Karpas-422 (cell line): ENCODE measurements at regions not wholly inside any gene's neighbourhood (a gene's known extent, or its start where the extent isn't known, plus 50 kb on each side); places are given as distances from the start of the nearest gene placed in this dataset.

Experiments used
- DNase-seq: peaks from one replicate; pipeline ENCODE4 v3.0.0-alpha.2; 2015
- H2AFZ ChIP-seq: fragments of 200-600 bp; sonication (generic); 2 replicates; pipeline ENCODE4 v1.6.1; 2014; ENCODE audit warnings: antibody characterized with exemption, low read length, mixed read lengths
- H3K27ac ChIP-seq: fragments of 200-600 bp; sonication (generic); 2 replicates; pipeline ENCODE4 v1.5.1; 2014; ENCODE audit warnings: mild to moderate bottlenecking, low read length, moderate library complexity
- H3K27me3 ChIP-seq: fragments of 200-600 bp; sonication (generic); 2 replicates; pipeline ENCODE4 v1.6.1; 2014; ENCODE audit warnings: low read length, mixed read lengths
- H3K36me3 ChIP-seq: fragments of 200-600 bp; sonication (generic); 2 replicates; pipeline ENCODE4 v1.6.1; 2014; ENCODE audit warnings: low read length, mixed read lengths; ENCODE audit not compliant: insufficient read depth
- H3K4me1 ChIP-seq: fragments of 200-600 bp; sonication (generic); 2 replicates; pipeline ENCODE4 v1.6.1; 2014; ENCODE audit warnings: mild to moderate bottlenecking, low read length, mixed read lengths
- H3K4me2 ChIP-seq: fragments of 200-600 bp; sonication (generic); 2 replicates; pipeline ENCODE4 v1.6.1; 2014; ENCODE audit warnings: low read length, low read depth, mild to moderate bottlenecking; ENCODE audit not compliant: poor library complexity, severe bottlenecking
- H3K4me3 ChIP-seq: fragments of 200-600 bp; sonication (generic); 2 replicates; pipeline ENCODE4 v1.5.1; 2014; ENCODE audit warnings: mild to moderate bottlenecking, antibody characterized with exemption, low read length, mixed read lengths
- H3K79me2 ChIP-seq: fragments of 200-600 bp; sonication (generic); 2 replicates; pipeline ENCODE4 v1.6.1; 2014; ENCODE audit warnings: mild to moderate bottlenecking, low read length, mixed read lengths
- H3K9ac ChIP-seq: fragments of 200-600 bp; sonication (generic); 2 replicates; pipeline ENCODE4 v1.6.0; 2014; ENCODE audit warnings: low read length
- H3K9me2 ChIP-seq: fragments of 200-600 bp; sonication (generic), shearing (Covaris generic); replicated peaks from 2 replicates; pipeline ENCODE4 v1.6.0; 2014; ENCODE audit warnings: mild to moderate bottlenecking, low read length, moderate library complexity; ENCODE audit not compliant: insufficient read depth
- H3K9me3 ChIP-seq: fragments of 300-700, 200-600 bp; sonication (generic); 2 replicates; pipeline ENCODE4 v1.6.1; 2014; ENCODE audit warnings: low read length, mixed read lengths
- H4K20me1 ChIP-seq: fragments of 200-600 bp; sonication (generic); 2 replicates; pipeline ENCODE4 v1.6.1; 2014; ENCODE audit warnings: mild to moderate bottlenecking, antibody characterized with exemption, low read length, low read depth; ENCODE audit not compliant: insufficient read depth

- no peak overlapping the region for H3K4me3 ChIP-seq
- H3K4me1 ChIP-seq: no peaks in the 10 kb centered on the region
- H3K4me2 ChIP-seq: no peak overlapping the region
- no peak overlapping the region for H3K27ac ChIP-seq
- H2AFZ ChIP-seq: no peak overlapping the region
- H3K79me2 ChIP-seq: no peaks in the 10 kb centered on the region
- H3K27me3 ChIP-seq: no peaks in the 10 kb centered on the region
- H3K9me3 ChIP-seq: peaks cover 11% of the 10 kb centered on the region
- H4K20me1 ChIP-seq: no peaks in the 10 kb centered on the region
- H3K9ac ChIP-seq: no peak overlapping the region
- no peaks in the 10 kb centered on the region for H3K9me2 ChIP-seq
- H3K36me3 ChIP-seq: no peaks in the 10 kb centered on the region
- DNase-seq: no peak
These were observed 255.9 kb upstream of the DEFB112 start for GRCh38 chr6:50305660-50306059.

GRCh38 chr6:50318536-50318935 is 268.8 kb upstream of the DEFB112 start:
- Histone ChIP-seq H4K20me1 (no peaks in the 10 kb centered on the region), H3K27me3 (no peaks in the 10 kb centered on the region), H3K27ac (no peak overlapping the region), H3K4me2 (no peak overlapping the region), H2AFZ (no peak overlapping the region), H3K36me3 (no peaks in the 10 kb centered on the region), H3K9me3 (peaks cover 17% of the 10 kb centered on the region; the same call in 1 of the 2 replicates), H3K9ac (no peak overlapping the region), H3K4me1 (no peaks in the 10 kb centered on the region), H3K9me2 (no peaks in the 10 kb centered on the region), H3K79me2 (no peaks in the 10 kb centered on the region), H3K4me3 (no peak overlapping the region)
- no peak for DNase-seq

- no peak overlapping the region for H2AFZ ChIP-seq
- H3K9me3 ChIP-seq: peaks cover 15% of the 10 kb centered on the region
- no peak for DNase-seq
- H3K9me2 ChIP-seq: no peaks in the 10 kb centered on the region
- H3K27me3 ChIP-seq: no peaks in the 10 kb centered on the region
- H3K27ac ChIP-seq: no peak overlapping the region
- H3K4me1 ChIP-seq: no peaks in the 10 kb centered on the region
- no peaks in the 10 kb centered on the region for H3K36me3 ChIP-seq
- H3K4me3 ChIP-seq: no peak overlapping the region
- H3K4me2 ChIP-seq: no peak overlapping the region
- no peaks in the 10 kb centered on the region for H4K20me1 ChIP-seq
- no peak overlapping the region for H3K9ac ChIP-seq
- no peaks in the 10 kb centered on the region for H3K79me2 ChIP-seq
These were observed 280.6 kb upstream of the DEFB112 start for GRCh38 chr6:50330347-50330746.

DNA sequence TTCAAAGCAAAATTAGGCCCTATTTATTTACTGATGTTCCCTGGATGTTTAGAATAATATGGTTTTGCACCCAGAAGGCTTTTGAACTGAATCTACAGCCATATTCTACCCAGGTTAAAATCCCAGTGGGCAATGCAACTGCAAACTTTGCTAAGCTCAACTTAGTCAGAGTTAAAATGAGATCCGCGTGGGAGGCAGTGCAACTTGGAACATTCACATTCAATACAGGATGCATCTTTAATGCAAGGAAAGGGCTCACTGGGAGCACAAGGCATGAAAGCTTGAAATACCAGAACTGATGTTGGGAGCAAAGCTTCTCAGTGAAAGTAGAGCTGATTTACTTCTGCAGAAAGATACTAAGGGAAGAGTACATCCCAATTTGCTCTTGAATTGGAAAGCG is 281.2 kb upstream of the DEFB112 start:
- H3K4me3 ChIP-seq: no peak overlapping the region
- H3K27ac ChIP-seq: no peak overlapping the region
- no peak for DNase-seq
- no peaks in the 10 kb centered on the region for H4K20me1 ChIP-seq
- H3K36me3 ChIP-seq: no peaks in the 10 kb centered on the region
- H3K9me3 ChIP-seq: peaks cover 15% of the 10 kb centered on the region
- no peaks in the 10 kb centered on the region for H3K79me2 ChIP-seq
- H2AFZ ChIP-seq: no peak overlapping the region
- H3K27me3 ChIP-seq: no peaks in the 10 kb centered on the region
- H3K4me2 ChIP-seq: no peak overlapping the region
- no peak overlapping the region for H3K9ac ChIP-seq
- H3K9me2 ChIP-seq: no peaks in the 10 kb centered on the region
- no peaks in the 10 kb centered on the region for H3K4me1 ChIP-seq

GRCh38 chr6:50333696-50334095 is 284.0 kb upstream of the DEFB112 start:
- peaks cover 14% of the 10 kb centered on the region; the same call in 1 of the 2 replicates for H3K9me3 ChIP-seq
- no peaks in the 10 kb centered on the region for H3K36me3 ChIP-seq
- no peaks in the 10 kb centered on the region for H3K79me2 ChIP-seq
- no peak overlapping the region for H2AFZ ChIP-seq
- no peaks in the 10 kb centered on the region for H3K9me2 ChIP-seq
- H3K4me2 ChIP-seq: no peak overlapping the region
- H3K9ac ChIP-seq: no peak overlapping the region
- no peak overlapping the region for H3K27ac ChIP-seq
- no peaks in the 10 kb centered on the region for H3K27me3 ChIP-seq
- H3K4me1 ChIP-seq: no peaks in the 10 kb centered on the region
- no peak overlapping the region for H3K4me3 ChIP-seq
- H4K20me1 ChIP-seq: no peaks in the 10 kb centered on the region
- DNase-seq: no peak

- H3K9me2 ChIP-seq: no peaks in the 10 kb centered on the region
- H4K20me1 ChIP-seq: no peaks in the 10 kb centered on the region
- no peak for DNase-seq
- H2AFZ ChIP-seq: no peak overlapping the region
- no peak overlapping the region for H3K27ac ChIP-seq
- H3K4me2 ChIP-seq: no peak overlapping the region
- H3K79me2 ChIP-seq: no peaks in the 10 kb centered on the region
- H3K9ac ChIP-seq: no peak overlapping the region
- no peaks in the 10 kb centered on the region for H3K4me1 ChIP-seq
- H3K9me3 ChIP-seq: peaks cover 22% of the 10 kb centered on the region
- no peak overlapping the region for H3K4me3 ChIP-seq
- no peaks in the 10 kb centered on the region for H3K36me3 ChIP-seq
- no peaks in the 10 kb centered on the region for H3K27me3 ChIP-seq
These were observed 287.9 kb upstream of the DEFB112 start for GRCh38 chr6:50337532-50338122.

DNA sequence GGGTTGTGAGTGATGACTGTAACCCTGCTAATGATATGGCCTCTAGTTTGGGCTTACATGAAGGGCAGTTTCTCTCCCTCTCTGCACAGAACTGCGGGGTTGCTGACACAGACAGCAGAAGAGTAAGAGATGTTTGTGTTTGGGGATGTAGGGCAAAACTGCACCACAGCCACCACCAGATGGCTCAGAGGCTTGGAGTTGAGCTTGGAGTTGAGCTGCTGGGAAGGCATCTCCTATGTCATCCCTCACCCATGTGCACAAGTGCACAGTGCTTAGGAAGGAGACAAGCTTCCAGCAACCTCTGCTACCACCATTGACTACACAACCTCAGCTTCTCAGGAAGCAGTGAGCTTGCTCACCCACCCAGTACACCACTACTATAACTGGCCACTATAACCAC is 303.9 kb upstream of the DEFB112 start:
- no peak for DNase-seq
- Histone ChIP-seq H3K9ac (no peak overlapping the region), H3K36me3 (no peaks in the 10 kb centered on the region), H3K9me3 (peaks cover 16% of the 10 kb centered on the region), H2AFZ (no peak overlapping the region), H4K20me1 (no peaks in the 10 kb centered on the region), H3K4me2 (no peak overlapping the region), H3K9me2 (no peaks in the 10 kb centered on the region), H3K4me1 (no peaks in the 10 kb centered on the region), H3K27me3 (no peaks in the 10 kb centered on the region), H3K4me3 (no peak overlapping the region), H3K79me2 (no peaks in the 10 kb centered on the region), H3K27ac (no peak overlapping the region)

DNA sequence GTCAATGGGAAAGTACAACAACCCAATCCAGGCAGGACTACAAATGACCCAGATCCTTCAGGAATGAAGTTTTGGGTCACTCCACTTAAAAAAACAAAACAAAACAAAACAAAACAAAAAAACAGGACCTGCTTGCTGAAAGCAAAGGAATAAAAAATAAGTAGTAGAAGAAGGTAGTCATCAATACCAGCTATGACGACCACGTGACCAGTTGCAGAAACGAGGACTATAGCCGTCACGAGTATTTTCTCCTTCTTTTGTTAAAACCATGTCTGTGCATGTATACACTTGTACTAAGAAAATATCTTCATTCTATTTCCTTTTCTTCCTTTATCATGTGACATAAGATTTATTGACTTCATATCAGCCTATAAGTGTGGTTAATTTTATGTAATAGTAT is 308.4 kb upstream of the DEFB112 start:
- Histone ChIP-seq H3K79me2 (no peaks in the 10 kb centered on the region), H2AFZ (no peak overlapping the region), H3K36me3 (no peaks in the 10 kb centered on the region), H3K9me2 (no peaks in the 10 kb centered on the region), H3K4me1 (no peaks in the 10 kb centered on the region), H3K4me3 (no peak overlapping the region), H3K9ac (no peak overlapping the region), H3K27me3 (no peaks in the 10 kb centered on the region), H3K9me3 (peaks cover 18% of the 10 kb centered on the region), H4K20me1 (no peaks in the 10 kb centered on the region), H3K27ac (no peak overlapping the region), H3K4me2 (no peak overlapping the region)
- DNase-seq: no peak
